GM18498 (cell line): ENCODE measurements at regions not wholly inside any gene's neighbourhood (a gene's known extent, or its start where the extent isn't known, plus 50 kb on each side); places are given as distances from the start of the nearest gene placed in this dataset.
"Not testable (repeated sequence)": the region's sequence is repeated elsewhere in the genome, so short reads cannot be mapped to it uniquely, and the experiment has no call there.

Experiments used
- ATAC-seq: cut with Tn5 transposase; IDR thresholded peaks from one replicate; pipeline ENCODE4 v1.9.1; 2021; ENCODE audit warnings: mild to moderate bottlenecking, moderate library complexity; ENCODE audit not compliant: unreplicated experiment

GRCh38 chr1:105462308-105462707 is 1594.2 kb upstream of the PRMT6 start:
- no peak for ATAC-seq

- no peak for ATAC-seq
These were observed 1588.9 kb upstream of the PRMT6 start for GRCh38 chr1:105467549-105467948.

GRCh38 chr1:105470541-105470940 is 1585.9 kb upstream of the PRMT6 start:
- ATAC-seq: not testable (repeated sequence)

- ATAC-seq: no peak
These were observed 1573.0 kb upstream of the PRMT6 start for GRCh38 chr1:105483436-105483835.

GRCh38 chr1:105485207-105485606 is 1571.3 kb upstream of the PRMT6 start:
- no peak for ATAC-seq

- no peak for ATAC-seq
These were observed 1563.6 kb upstream of the PRMT6 start for GRCh38 chr1:105492921-105493320.

GRCh38 chr1:105516068-105516467 is 1540.4 kb upstream of the PRMT6 start:
- no peak for ATAC-seq

- ATAC-seq: no peak
These were observed 1522.5 kb upstream of the PRMT6 start for GRCh38 chr1:105533996-105534395.

GRCh38 chr1:105544475-105544874 is 1512.0 kb upstream of the PRMT6 start:
- no peak for ATAC-seq

GRCh38 chr1:105556266-105556665 is 1500.2 kb upstream of the PRMT6 start:
- no peak for ATAC-seq

GRCh38 chr1:105558023-105558422 is 1498.5 kb upstream of the PRMT6 start:
- no peak for ATAC-seq

GRCh38 chr1:105565006-105565405 is 1491.5 kb upstream of the PRMT6 start:
- ATAC-seq: no peak

GRCh38 chr1:105585791-105586190 is 1470.7 kb upstream of the PRMT6 start:
- ATAC-seq: no peak

- ATAC-seq: no peak
These were observed 1464.8 kb upstream of the PRMT6 start for GRCh38 chr1:105591681-105592080.

- no peak for ATAC-seq
These were observed 1447.8 kb upstream of the PRMT6 start for GRCh38 chr1:105608713-105609112.

- no peak for ATAC-seq
These were observed 1430.0 kb upstream of the PRMT6 start for GRCh38 chr1:105626276-105626987.

GRCh38 chr1:105631153-105631744 is 1425.2 kb upstream of the PRMT6 start:
- ATAC-seq: not testable (repeated sequence)

GRCh38 chr1:105632342-105633196 is 1423.9 kb upstream of the PRMT6 start:
- ATAC-seq: no peak

GRCh38 chr1:105636052-105636451 is 1420.4 kb upstream of the PRMT6 start:
- peak; percentile 51 for ATAC-seq

- ATAC-seq: no peak
These were observed 1415.1 kb upstream of the PRMT6 start for GRCh38 chr1:105641407-105641806.

- ATAC-seq: no peak
These were observed 1404.4 kb upstream of the PRMT6 start for GRCh38 chr1:105652109-105652508.

GRCh38 chr1:105655032-105655431 is 1401.4 kb upstream of the PRMT6 start:
- ATAC-seq: no peak
